SK-N-SH treated with all-trans-retinoic acid at 6 μM for 48 hours (cell line): ENCODE measurements at regions not wholly inside any gene's neighbourhood (a gene's known extent, or its start where the extent isn't known, plus 50 kb on each side); places are given as distances from the start of the nearest gene placed in this dataset.

ENCODE experiments used
- CREB5 ChIP-seq: fragments of 250-450 bp; sonication (Bioruptor Pico); IDR thresholded peaks from 2 replicates; pipeline ENCODE4 v1.5.1; 2020; ENCODE audit warnings: low read depth, mild to moderate bottlenecking, moderate library complexity
- CSDC2 ChIP-seq: fragments of 250-450 bp; sonication (Bioruptor Pico); IDR thresholded peaks from 2 replicates; pipeline ENCODE4 v1.5.0; 2020; ENCODE audit warnings: mild to moderate bottlenecking, moderate library complexity
- CSRNP3 ChIP-seq: fragments of 250-450 bp; sonication (Bioruptor Pico); IDR thresholded peaks from 2 replicates; pipeline ENCODE4 v1.5.1; 2021; ENCODE audit warnings: mild to moderate bottlenecking, moderate library complexity
- ESRRG ChIP-seq: fragments of 250-450 bp; sonication (Bioruptor Pico); IDR thresholded peaks from 2 replicates; pipeline ENCODE4 v1.6.1; 2021; ENCODE audit warnings: mild to moderate bottlenecking
- ISL1 ChIP-seq: fragments of 250-450 bp; sonication (Bioruptor Pico); IDR thresholded peaks from 2 replicates; pipeline ENCODE4 v2.1.2; 2022; ENCODE audit warnings: mild to moderate bottlenecking, moderate library complexity
- OSR1 ChIP-seq: fragments of 250-450 bp; sonication (Bioruptor Pico); IDR thresholded peaks from 2 replicates; pipeline ENCODE4 v1.8.0; 2022; ENCODE audit warnings: moderate library complexity, mild to moderate bottlenecking, inconsistent platforms
- PPARA ChIP-seq: fragments of 250-450 bp; sonication (Bioruptor Pico); IDR thresholded peaks from 2 replicates; pipeline ENCODE4 v1.5.0; 2020; ENCODE audit warnings: mild to moderate bottlenecking, borderline replicate concordance
- RARB ChIP-seq: fragments of 250-450 bp; sonication (Bioruptor Pico); IDR thresholded peaks from 2 replicates; pipeline ENCODE4 v1.8.0; 2021; ENCODE audit warnings: mild to moderate bottlenecking, moderate library complexity
- SNAI2 ChIP-seq: fragments of 250-450 bp; sonication (Bioruptor Pico); IDR thresholded peaks from 2 replicates; pipeline ENCODE4 v1.5.0; 2020; ENCODE audit warnings: mild to moderate bottlenecking, moderate library complexity
- ZFP30 ChIP-seq: fragments of 450-650 bp; formaldehyde crosslinking; IDR thresholded peaks from 2 replicates; pipeline ENCODE4 v1.5.0; 2022; ENCODE audit warnings: mild to moderate bottlenecking, moderate library complexity

- no peak for TF ChIP-seq CSDC2 (CRISPR knock-in tag)
- TF ChIP-seq ESRRG (CRISPR knock-in tag) = no peak
- no peak for TF ChIP-seq RARB (CRISPR knock-in tag)
- no peak for TF ChIP-seq OSR1 (CRISPR knock-in tag)
- TF ChIP-seq CREB5 (CRISPR knock-in tag) = no peak
- no peak for TF ChIP-seq ISL1
- no peak for TF ChIP-seq PPARA (CRISPR knock-in tag)
- no peak for TF ChIP-seq CSRNP3
- no peak for TF ChIP-seq SNAI2
- TF ChIP-seq ZFP30 (CRISPR knock-in tag) = no peak
These were observed 319.7 kb upstream of the KCNH8 start for GRCh38 chr3:18828637-18829036.
